Neural cell (in vitro differentiated cells): ENCODE measurements at regions not wholly inside any gene's neighbourhood (a gene's known extent, or its start where the extent isn't known, plus 50 kb on each side); places are given as distances from the start of the nearest gene placed in this dataset.

Experiments
- H2AFZ ChIP-seq: fragments of 200-600, 300-800 bp; sonication (generic), shearing (Covaris generic); 2 replicates; pipeline ENCODE4 v1.6.0; 2014; ENCODE audit warnings: low read depth, mild to moderate bottlenecking, antibody characterized with exemption, low read length, moderate library complexity
- H3F3A ChIP-seq: fragments of 200-600 bp; shearing (Covaris generic); 2 replicates; pipeline ENCODE4 v1.6.1; 2016; ENCODE audit warnings: mild to moderate bottlenecking, moderate library complexity, mixed read lengths, antibody characterized with exemption, low read length; ENCODE audit not compliant: insufficient read depth, poor library complexity, severe bottlenecking
- H3K27ac ChIP-seq: fragments of 200-600, 300-800 bp; sonication (generic), shearing (Covaris generic); 2 replicates; pipeline ENCODE4 v1.5.1; 2014; ENCODE audit warnings: mild to moderate bottlenecking, low read length, moderate library complexity
- H3K27me3 ChIP-seq: fragments of 300-800, 200-600 bp; sonication (generic), shearing (Covaris generic); 2 replicates; pipeline ENCODE4 v1.6.0; 2014; ENCODE audit warnings: mild to moderate bottlenecking, low read depth, low read length, moderate library complexity; ENCODE audit not compliant: insufficient read depth
- H3K36me3 ChIP-seq: fragments of 300-800, 200-600 bp; sonication (generic), shearing (Covaris generic); 2 replicates; pipeline ENCODE4 v1.5.1; 2014; ENCODE audit warnings: mild to moderate bottlenecking, antibody characterized with exemption, low read length, moderate library complexity; ENCODE audit not compliant: insufficient read depth
- H3K4me2 ChIP-seq: fragments of 300-800, 200-600 bp; sonication (generic), shearing (Covaris generic); 2 replicates; pipeline ENCODE4 v1.6.0; 2014; ENCODE audit warnings: mild to moderate bottlenecking, low read length
- H3K4me3 ChIP-seq: fragments of 300-800, 200-600 bp; sonication (generic), shearing (Covaris generic); 2 replicates; pipeline ENCODE4 v1.5.1; 2014; ENCODE audit warnings: mild to moderate bottlenecking, low read length, moderate library complexity
- H3K79me2 ChIP-seq: fragments of 200-600 bp; shearing (Covaris generic); replicated peaks from 2 replicates; pipeline ENCODE4 v1.6.0; 2014; ENCODE audit warnings: mild to moderate bottlenecking, low read length, moderate library complexity; ENCODE audit not compliant: insufficient read depth
- H3K9ac ChIP-seq: fragments of 300-800, 200-600 bp; sonication (generic), shearing (Covaris generic); 2 replicates; pipeline ENCODE4 v1.6.1; 2016; ENCODE audit warnings: mild to moderate bottlenecking, low read length, mixed read lengths
- H3K9me2 ChIP-seq: fragments of 200-600 bp; shearing (Covaris generic); 2 replicates; pipeline ENCODE4 v1.6.1; 2016; ENCODE audit warnings: mild to moderate bottlenecking, low read length, mixed read lengths; ENCODE audit not compliant: insufficient read depth
- H3K9me3 ChIP-seq: fragments of 200-600, 300-800 bp; sonication (generic), shearing (Covaris generic); 2 replicates; pipeline ENCODE4 v1.6.1; 2016; ENCODE audit warnings: mild to moderate bottlenecking, mixed run types, low read length, moderate library complexity, mixed read lengths
- H4K20me1 ChIP-seq: fragments of 200-600 bp; shearing (Covaris generic); 2 replicates; pipeline ENCODE4 v1.6.1; 2016; ENCODE audit warnings: mild to moderate bottlenecking, mixed run types; ENCODE audit not compliant: insufficient read depth
- CTCF ChIP-seq: fragments of 450-650 bp; IDR thresholded peaks from 2 replicates; pipeline ENCODE4 v1.5.1; 2014; ENCODE audit warnings: antibody characterized with exemption, mild to moderate bottlenecking, moderate library complexity; ENCODE audit not compliant: poor library complexity, severe bottlenecking
- EP300 ChIP-seq: fragments of 450-650 bp; conservative IDR thresholded peaks from 2 replicates; pipeline ENCODE4 v1.6.1; 2014; ENCODE audit warnings: antibody characterized with exemption, mild to moderate bottlenecking, moderate library complexity; ENCODE audit not compliant: poor library complexity, severe bottlenecking
- EZH2 ChIP-seq: fragments of 200-600, 300-800 bp; shearing (Covaris generic), sonication (generic); IDR thresholded peaks from 2 replicates; pipeline ENCODE4 v1.6.1; 2014; ENCODE audit warnings: antibody characterized with exemption, low read length, borderline replicate concordance, mild to moderate bottlenecking; ENCODE audit not compliant: insufficient read depth, poor library complexity, severe bottlenecking
- MXI1 ChIP-seq: fragments of 450-650 bp; conservative IDR thresholded peaks from 2 replicates; pipeline ENCODE4 v1.6.1; 2014; ENCODE audit warnings: antibody characterized with exemption, mild to moderate bottlenecking; ENCODE audit not compliant: poor library complexity, severe bottlenecking
- RAD21 ChIP-seq: fragments of 450-650 bp; conservative IDR thresholded peaks from 2 replicates; pipeline ENCODE4 v1.6.1; 2014; ENCODE audit warnings: antibody characterized with exemption, mild to moderate bottlenecking, moderate library complexity
- SMC3 ChIP-seq: fragments of 450-650 bp; conservative IDR thresholded peaks from 2 replicates; pipeline ENCODE4 v1.6.1; 2014; ENCODE audit warnings: antibody characterized with exemption, mild to moderate bottlenecking, moderate library complexity; ENCODE audit not compliant: poor library complexity
- TAF1 ChIP-seq: IDR thresholded peaks from 2 replicates; pipeline ENCODE4 v1.6.1; 2012; ENCODE audit warnings: low read depth
- TF ChIP-seq, protein P1 (sequence below): IDR thresholded peaks from 2 replicates; pipeline ENCODE4 v1.6.1; 2012; ENCODE audit warnings: borderline replicate concordance

DNA sequence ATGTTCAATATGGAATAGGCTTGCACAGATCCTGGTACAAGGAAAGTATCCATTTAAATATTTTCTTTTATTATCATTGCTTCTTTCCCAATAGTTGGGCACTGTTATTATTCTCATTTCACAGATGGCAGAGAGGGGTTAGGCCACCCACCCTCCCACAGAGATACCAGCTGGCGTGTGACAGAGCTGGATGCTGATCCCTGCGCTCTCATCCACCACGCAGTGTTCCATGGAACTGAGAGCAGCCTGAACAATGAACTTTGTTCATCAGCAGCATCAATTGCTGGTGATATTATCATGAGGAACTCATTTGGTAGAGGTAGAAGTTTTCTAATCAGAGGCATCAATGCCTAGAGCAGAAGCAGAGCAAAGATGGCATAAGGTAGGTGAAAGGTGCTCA lies 227.9 kb downstream of the ESM1 start:
- no peaks in the 10 kb centered on the region for H3K36me3 ChIP-seq
- H3K27ac ChIP-seq, result no peak overlapping the region
- no peak overlapping the region for H3K4me2 ChIP-seq
- H3K79me2 ChIP-seq, result no peaks in the 10 kb centered on the region
- no peaks in the 10 kb centered on the region for H3F3A ChIP-seq
- no peak overlapping the region for H3K4me3 ChIP-seq
- H2AFZ ChIP-seq, result no peak overlapping the region
- TF ChIP-seq, protein P1, sequence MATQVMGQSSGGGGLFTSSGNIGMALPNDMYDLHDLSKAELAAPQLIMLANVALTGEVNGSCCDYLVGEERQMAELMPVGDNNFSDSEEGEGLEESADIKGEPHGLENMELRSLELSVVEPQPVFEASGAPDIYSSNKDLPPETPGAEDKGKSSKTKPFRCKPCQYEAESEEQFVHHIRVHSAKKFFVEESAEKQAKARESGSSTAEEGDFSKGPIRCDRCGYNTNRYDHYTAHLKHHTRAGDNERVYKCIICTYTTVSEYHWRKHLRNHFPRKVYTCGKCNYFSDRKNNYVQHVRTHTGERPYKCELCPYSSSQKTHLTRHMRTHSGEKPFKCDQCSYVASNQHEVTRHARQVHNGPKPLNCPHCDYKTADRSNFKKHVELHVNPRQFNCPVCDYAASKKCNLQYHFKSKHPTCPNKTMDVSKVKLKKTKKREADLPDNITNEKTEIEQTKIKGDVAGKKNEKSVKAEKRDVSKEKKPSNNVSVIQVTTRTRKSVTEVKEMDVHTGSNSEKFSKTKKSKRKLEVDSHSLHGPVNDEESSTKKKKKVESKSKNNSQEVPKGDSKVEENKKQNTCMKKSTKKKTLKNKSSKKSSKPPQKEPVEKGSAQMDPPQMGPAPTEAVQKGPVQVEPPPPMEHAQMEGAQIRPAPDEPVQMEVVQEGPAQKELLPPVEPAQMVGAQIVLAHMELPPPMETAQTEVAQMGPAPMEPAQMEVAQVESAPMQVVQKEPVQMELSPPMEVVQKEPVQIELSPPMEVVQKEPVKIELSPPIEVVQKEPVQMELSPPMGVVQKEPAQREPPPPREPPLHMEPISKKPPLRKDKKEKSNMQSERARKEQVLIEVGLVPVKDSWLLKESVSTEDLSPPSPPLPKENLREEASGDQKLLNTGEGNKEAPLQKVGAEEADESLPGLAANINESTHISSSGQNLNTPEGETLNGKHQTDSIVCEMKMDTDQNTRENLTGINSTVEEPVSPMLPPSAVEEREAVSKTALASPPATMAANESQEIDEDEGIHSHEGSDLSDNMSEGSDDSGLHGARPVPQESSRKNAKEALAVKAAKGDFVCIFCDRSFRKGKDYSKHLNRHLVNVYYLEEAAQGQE, result no peak
- TF ChIP-seq EZH2 (no peak), EP300 (no peak), MXI1 (no peak), CTCF (no peak), SMC3 (no peak), RAD21 (no peak)
- H4K20me1 ChIP-seq, result no peaks in the 10 kb centered on the region
- no peaks in the 10 kb centered on the region for H3K9me2 ChIP-seq
- no peaks in the 10 kb centered on the region for H3K27me3 ChIP-seq
- no peak overlapping the region for H3K9ac ChIP-seq
- no peaks in the 10 kb centered on the region for H3K9me3 ChIP-seq

DNA sequence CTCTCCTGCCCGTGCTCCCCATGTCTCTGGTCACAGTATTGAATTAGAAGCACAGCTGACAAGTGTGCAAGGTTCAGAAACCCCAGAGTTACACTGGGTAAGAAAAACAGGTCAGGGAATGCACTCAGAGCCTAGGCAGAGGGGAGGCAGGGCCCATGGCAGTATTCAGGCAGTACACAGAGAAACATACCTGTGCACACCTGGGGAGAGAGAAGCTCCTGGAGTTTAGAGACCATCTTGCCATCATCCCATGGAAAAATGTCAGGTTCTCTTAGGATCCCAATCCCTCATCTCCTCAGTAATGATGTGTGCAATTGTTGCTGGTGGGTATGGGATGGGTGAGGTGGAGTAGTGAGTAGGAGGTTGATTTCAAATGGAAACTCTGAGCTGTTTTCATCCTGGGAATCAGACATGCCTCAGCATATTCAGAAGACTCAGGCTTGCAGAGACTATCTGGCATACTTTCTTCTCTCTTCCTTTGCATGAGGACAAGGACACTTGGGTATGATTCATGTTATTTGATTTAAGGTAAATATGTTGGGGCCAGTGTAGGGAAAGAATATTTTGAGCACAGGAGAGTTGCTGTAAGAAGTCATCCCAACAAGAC lies 228.5 kb downstream of the ESM1 start:
- Histone ChIP-seq H3K36me3 (no peaks in the 10 kb centered on the region), H3F3A (no peaks in the 10 kb centered on the region), H3K9me3 (no peaks in the 10 kb centered on the region), H3K9ac (no peak overlapping the region), H3K27ac (no peak overlapping the region), H3K4me3 (no peak overlapping the region), H4K20me1 (no peaks in the 10 kb centered on the region), H3K9me2 (no peaks in the 10 kb centered on the region), H3K27me3 (no peaks in the 10 kb centered on the region), H2AFZ (no peak overlapping the region), H3K4me2 (no peak overlapping the region), H3K79me2 (no peaks in the 10 kb centered on the region)
- TF ChIP-seq MXI1, result no peak
- no peak for TF ChIP-seq RAD21
- no peak for TF ChIP-seq EP300
- TF ChIP-seq TAF1, result no peak
- no peak for TF ChIP-seq CTCF
